Fibroblast of pulmonary artery (primary cell): ENCODE measurements at regions not wholly inside any gene's neighbourhood (a gene's known extent, or its start where the extent isn't known, plus 50 kb on each side); places are given as distances from the start of the nearest gene placed in this dataset.

Source experiments
- DNase-seq: peaks from one replicate; pipeline ENCODE4 v3.0.0-alpha.2; 2010; ENCODE audit warnings: low read depth
- H3K4me3 ChIP-seq: replicated peaks from 2 replicates; pipeline ENCODE4 v1.5.1; 2011; ENCODE audit warnings: low read depth, mild to moderate bottlenecking, control low read depth, low read length, moderate library complexity
- CTCF ChIP-seq: IDR thresholded peaks from 2 replicates; pipeline ENCODE4 v1.5.1; 2011; ENCODE audit warnings: mild to moderate bottlenecking, control low read depth, low read length, inconsistent platforms; ENCODE audit errors: missing control alignments

GRCh38 chr18:75527848-75528685 lies 100.6 kb upstream of the SMIM21 start:
- H3K4me3 ChIP-seq = no peak overlapping the region
- no peak for TF ChIP-seq CTCF
- no peak for DNase-seq

- no peak for TF ChIP-seq CTCF
- no peak for DNase-seq
- H3K4me3 ChIP-seq = no peak overlapping the region
These were observed 98.5 kb upstream of the SMIM21 start for GRCh38 chr18:75526038-75526437.

- TF ChIP-seq CTCF = no peak
- H3K4me3 ChIP-seq = no peak overlapping the region
- no peak for DNase-seq
These were observed 97.8 kb upstream of the SMIM21 start for GRCh38 chr18:75525331-75525730.

GRCh38 chr18:75524841-75525240 lies 97.3 kb upstream of the SMIM21 start:
- no peak for TF ChIP-seq CTCF
- DNase-seq = no peak
- H3K4me3 ChIP-seq = no peak overlapping the region

- H3K4me3 ChIP-seq = no peak overlapping the region
- no peak for DNase-seq
- TF ChIP-seq CTCF = no peak
These were observed 96.7 kb upstream of the SMIM21 start for GRCh38 chr18:75524181-75524580.

- TF ChIP-seq CTCF = no peak
- no peak overlapping the region for H3K4me3 ChIP-seq
These were observed 94.3 kb upstream of the SMIM21 start for GRCh38 chr18:75521816-75522215.

GRCh38 chr18:75518007-75518406 lies 90.5 kb upstream of the SMIM21 start:
- no peak overlapping the region for H3K4me3 ChIP-seq
- no peak for DNase-seq
- no peak for TF ChIP-seq CTCF

More at GRCh38 chr18:75521816-75522215, 94.3 kb upstream of the SMIM21 start:
- no peak for DNase-seq
